Embryonic facial prominence (tissue), 1 donor: ENCODE measurements at regions not wholly inside any gene's neighbourhood (a gene's known extent, or its start where the extent isn't known, plus 50 kb on each side); places are given as distances from the start of the nearest gene placed in this dataset.
"Not testable (repeated sequence)": the region's sequence is repeated elsewhere in the genome, so short reads cannot be mapped to it uniquely, and the experiment has no call there.

Experiments
- DNase-seq: peaks from one replicate; pipeline ENCODE4 v3.0.0-alpha.2; 2016; ENCODE audit errors: extremely low spot score

DNA sequence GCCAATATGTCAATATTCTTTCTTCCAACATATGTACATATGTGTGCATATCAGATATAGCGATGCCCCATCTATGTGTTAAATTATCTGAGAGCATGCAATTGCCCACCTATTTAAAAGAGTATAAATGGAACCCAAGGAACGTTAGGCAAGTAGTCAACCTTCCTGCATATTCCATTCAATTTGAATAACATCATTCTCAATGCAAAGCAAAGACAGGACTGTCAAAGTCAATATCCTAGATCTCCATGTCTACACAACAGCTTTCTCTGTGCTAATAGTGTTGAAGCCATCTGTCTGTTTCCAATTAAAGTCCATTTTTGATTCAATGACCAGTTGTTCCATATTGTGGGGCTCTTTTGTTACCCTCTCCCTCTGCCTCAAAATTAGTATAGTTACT lies 85.3 kb upstream of the COX7C start:
- no peak for DNase-seq

DNA sequence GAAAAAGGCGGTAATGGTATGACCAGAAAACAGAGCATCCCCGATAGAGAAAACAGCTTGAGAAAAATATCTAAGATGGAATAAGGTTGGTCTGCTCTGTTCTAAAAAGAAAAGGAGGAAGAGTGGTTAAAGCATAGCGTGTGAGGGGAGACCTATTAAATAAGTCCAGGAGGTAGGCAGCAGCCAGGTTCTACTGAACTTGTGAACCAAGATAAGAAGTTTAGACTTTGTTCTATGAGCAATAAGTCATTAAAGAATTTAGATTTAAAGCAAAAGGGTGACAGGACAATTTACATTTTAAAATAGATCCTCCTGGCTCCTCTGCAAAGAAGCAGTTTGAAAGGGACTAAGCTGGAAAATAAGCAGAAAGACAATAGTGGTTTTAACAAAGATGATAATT lies 81.3 kb upstream of the COX7C start:
- no peak for DNase-seq

DNA sequence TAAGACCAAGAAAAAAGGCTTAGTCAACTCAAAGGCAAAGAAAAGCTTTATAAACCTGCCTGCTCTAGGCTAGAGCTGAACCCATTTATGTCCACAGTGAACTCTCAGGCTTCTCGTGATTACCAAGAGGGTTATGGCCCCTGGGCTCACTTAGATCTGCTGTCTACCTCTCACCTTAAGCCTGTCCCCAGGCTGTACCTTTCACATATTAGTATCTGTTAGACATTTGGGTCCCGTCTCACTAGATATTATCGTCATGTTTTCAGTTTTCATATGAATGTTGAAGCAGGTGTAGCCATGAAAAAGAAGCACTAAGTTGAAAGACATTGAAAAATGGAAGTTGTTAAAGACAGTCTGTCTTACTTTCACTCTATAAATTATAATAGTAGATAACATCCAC lies 75.2 kb upstream of the COX7C start:
- DNase-seq: no peak

DNA sequence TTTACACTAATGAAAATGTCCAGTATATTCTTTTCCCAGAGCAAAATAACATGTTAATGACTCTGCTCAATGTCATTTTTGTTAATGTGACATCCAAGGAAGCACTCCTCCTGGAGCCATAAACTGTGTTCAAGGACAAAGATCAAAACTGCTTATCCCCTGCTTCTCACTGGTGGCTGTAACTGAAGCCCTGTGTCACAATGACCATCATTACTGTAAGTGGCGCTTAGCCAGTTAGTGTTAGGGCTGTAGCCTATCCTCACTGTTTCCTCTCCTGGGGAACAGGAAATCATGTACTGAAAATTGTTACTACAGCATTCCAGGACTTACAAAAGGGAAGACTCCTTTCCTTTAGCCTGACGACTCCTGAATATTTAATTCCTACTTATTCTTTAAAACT lies 71.7 kb upstream of the COX7C start:
- no peak for DNase-seq

GRCh38 chr5:86546582-86546981 lies 71.2 kb upstream of the COX7C start:
- DNase-seq: no peak

- no peak for DNase-seq
These were observed 63.1 kb upstream of the COX7C start for GRCh38 chr5:86554638-86555037.

GRCh38 chr5:86557920-86558319 lies 59.8 kb upstream of the COX7C start:
- no peak for DNase-seq

- no peak for DNase-seq
These were observed 52.4 kb upstream of the COX7C start for GRCh38 chr5:86565197-86565789.

GRCh38 chr5:86566030-86566429 lies 51.7 kb upstream of the COX7C start:
- not testable (repeated sequence) for DNase-seq
